GM23338 (cell line): ENCODE measurements at regions not wholly inside any gene's neighbourhood (a gene's known extent, or its start where the extent isn't known, plus 50 kb on each side); places are given as distances from the start of the nearest gene placed in this dataset.
"Not testable (repeated sequence)": the region's sequence is repeated elsewhere in the genome, so short reads cannot be mapped to it uniquely, and the experiment has no call there.

ENCODE experiments used
- ATAC-seq: fragments of 200-7000 bp; cut with Tn5 transposase; 3 replicates; pipeline ENCODE4 v1.9.1; 2020
- DNase-seq: peaks from one replicate; pipeline ENCODE4 v3.0.0-alpha.2; 2015; ENCODE audit warnings: low spot score
- H2AFZ ChIP-seq: fragments of 200-600 bp; sonication (generic); 2 replicates; pipeline ENCODE4 v1.8.0; 2016; ENCODE audit warnings: antibody characterized with exemption, mild to moderate bottlenecking, moderate library complexity
- H3F3A ChIP-seq: fragments of 200-600 bp; sonication (generic); replicated peaks from 2 replicates; pipeline ENCODE4 v1.8.0; 2017; ENCODE audit warnings: antibody characterized with exemption, mixed run types, low read depth
- H3K27ac ChIP-seq: fragments of 200-600 bp; sonication (generic); 2 replicates; pipeline ENCODE4 v1.6.1; 2016; ENCODE audit warnings: low read depth
- H3K27me3 ChIP-seq: fragments of 200-600 bp; sonication (generic); 2 replicates; pipeline ENCODE4 v1.8.0; 2016; ENCODE audit warnings: mild to moderate bottlenecking, mixed run types, moderate library complexity; ENCODE audit not compliant: insufficient read depth
- H3K36me3 ChIP-seq: fragments of 200-600 bp; sonication (generic); 2 replicates; pipeline ENCODE4 v1.8.0; 2016; ENCODE audit warnings: mild to moderate bottlenecking; ENCODE audit not compliant: insufficient read depth
- H3K4me1 ChIP-seq: fragments of 200-600 bp; sonication (generic); 2 replicates; pipeline ENCODE4 v1.8.0; 2016; ENCODE audit warnings: mild to moderate bottlenecking, moderate library complexity; ENCODE audit not compliant: insufficient read depth
- H3K4me2 ChIP-seq: fragments of 200-600 bp; sonication (generic); 2 replicates; pipeline ENCODE4 v1.7.1; 2017; ENCODE audit warnings: mixed run types
- H3K4me3 ChIP-seq: fragments of 200-600 bp; sonication (generic); 2 replicates; pipeline ENCODE4 v1.6.1; 2016; ENCODE audit warnings: mixed run types
- H3K79me2 ChIP-seq: fragments of 200-600 bp; sonication (generic); replicated peaks from 2 replicates; pipeline ENCODE4 v1.8.0; 2017; ENCODE audit warnings: mild to moderate bottlenecking; ENCODE audit not compliant: insufficient read depth
- H3K9me2 ChIP-seq: fragments of 200-600 bp; sonication (generic); 2 replicates; pipeline ENCODE4 v1.8.0; 2017; ENCODE audit not compliant: insufficient read depth
- H4K20me1 ChIP-seq: fragments of 200-600 bp; sonication (generic); replicated peaks from 2 replicates; pipeline ENCODE4 v1.8.0; 2017; ENCODE audit warnings: mild to moderate bottlenecking; ENCODE audit not compliant: insufficient read depth
- H3K27ac Mint-ChIP-seq: 2 replicates; pipeline ENCODE4 v1.8.0; 2020; ENCODE audit warnings: inconsistent platforms, mild to moderate bottlenecking, moderate library complexity, mixed read lengths
- H3K27me3 Mint-ChIP-seq: 3 replicates; pipeline ENCODE4 v1.8.0; 2022; ENCODE audit warnings: low read depth, mild to moderate bottlenecking, moderate library complexity, mixed read lengths, inconsistent platforms; ENCODE audit not compliant: insufficient read depth, poor library complexity
- H3K36me3 Mint-ChIP-seq: 3 replicates; pipeline ENCODE4 v1.8.0; 2021; ENCODE audit warnings: low read depth, mild to moderate bottlenecking, inconsistent platforms, moderate library complexity, mixed read lengths
- H3K4me1 Mint-ChIP-seq: 3 replicates; pipeline ENCODE4 v1.8.0; 2020; ENCODE audit warnings: mild to moderate bottlenecking, inconsistent platforms, mixed read lengths
- H3K4me3 Mint-ChIP-seq: 3 replicates; pipeline ENCODE4 v1.8.0; 2021; ENCODE audit warnings: moderate library complexity, mild to moderate bottlenecking, inconsistent platforms, mixed read lengths
- H3K9me3 Mint-ChIP-seq: 3 replicates; pipeline ENCODE4 v1.8.0; 2020; ENCODE audit warnings: moderate library complexity, mild to moderate bottlenecking, inconsistent platforms, mixed read lengths
- CREB1 ChIP-seq: fragments of 250-450 bp; sonication (Bioruptor Pico); IDR thresholded peaks from 2 replicates; pipeline ENCODE4 v1.5.0; 2020; ENCODE audit warnings: low read depth, mild to moderate bottlenecking, moderate library complexity
- EZH2 ChIP-seq: fragments of 200-600 bp; sonication (generic); IDR thresholded peaks from one replicate; pipeline ENCODE4 v1.8.0; 2017; ENCODE audit warnings: antibody characterized with exemption, mild to moderate bottlenecking, low read depth; ENCODE audit not compliant: unreplicated experiment
- EZH2phosphoT487 ChIP-seq: fragments of 200-600 bp; sonication (generic); IDR thresholded peaks from one replicate; pipeline ENCODE4 v1.8.1; 2018; ENCODE audit warnings: antibody characterized with exemption; ENCODE audit not compliant: unreplicated experiment
- JUNB ChIP-seq: IDR thresholded peaks from one replicate; pipeline ENCODE4 v1.6.1; 2016; ENCODE audit warnings: antibody characterized with exemption; ENCODE audit not compliant: unreplicated experiment
- POLR2AphosphoS5 ChIP-seq: IDR thresholded peaks from 2 replicates; pipeline ENCODE4 v1.6.1; 2016; ENCODE audit warnings: antibody characterized with exemption, low read depth
- STAT1 ChIP-seq: IDR thresholded peaks from one replicate; pipeline ENCODE4 v1.6.1; 2016; ENCODE audit warnings: antibody characterized with exemption; ENCODE audit not compliant: unreplicated experiment
- ZNF114 ChIP-seq: fragments of 250-450 bp; sonication (Bioruptor Pico); IDR thresholded peaks from 2 replicates; pipeline ENCODE4 v1.5.0; 2020; ENCODE audit warnings: mild to moderate bottlenecking, moderate library complexity
- ZNF331 ChIP-seq: fragments of 250-450 bp; sonication (Bioruptor Pico); IDR thresholded peaks from 2 replicates; pipeline ENCODE4 v1.5.0; 2020; ENCODE audit warnings: low read depth, mild to moderate bottlenecking, moderate library complexity
- TF ChIP-seq, protein P1 (sequence below): fragments of 250-450 bp; sonication (Bioruptor Pico); IDR thresholded peaks from 2 replicates; pipeline ENCODE4 v1.5.0; 2020; ENCODE audit warnings: mild to moderate bottlenecking, moderate library complexity
- TF ChIP-seq, protein P2 (sequence below): IDR thresholded peaks from one replicate; pipeline ENCODE4 v1.6.1; 2018; ENCODE audit warnings: antibody characterized with exemption; ENCODE audit not compliant: unreplicated experiment
- TF ChIP-seq, protein P3 (sequence below), 2 experiments: fragments of 200-600 bp in 1 of 2; sonication (generic) in 1 of 2; conservative IDR thresholded peaks; 2 replicates each; pipeline versions ENCODE4 v1.5.1 to v1.6.1; 2016 to 2017; ENCODE audit warnings: antibody characterized with exemption in 2 of 2, low read depth in 2 of 2, mild to moderate bottlenecking in 2 of 2, moderate library complexity in 1 of 2
- TF ChIP-seq, protein P4 (sequence below): IDR thresholded peaks from 2 replicates; pipeline ENCODE4 v1.6.1; 2016; ENCODE audit warnings: antibody characterized with exemption

DNA sequence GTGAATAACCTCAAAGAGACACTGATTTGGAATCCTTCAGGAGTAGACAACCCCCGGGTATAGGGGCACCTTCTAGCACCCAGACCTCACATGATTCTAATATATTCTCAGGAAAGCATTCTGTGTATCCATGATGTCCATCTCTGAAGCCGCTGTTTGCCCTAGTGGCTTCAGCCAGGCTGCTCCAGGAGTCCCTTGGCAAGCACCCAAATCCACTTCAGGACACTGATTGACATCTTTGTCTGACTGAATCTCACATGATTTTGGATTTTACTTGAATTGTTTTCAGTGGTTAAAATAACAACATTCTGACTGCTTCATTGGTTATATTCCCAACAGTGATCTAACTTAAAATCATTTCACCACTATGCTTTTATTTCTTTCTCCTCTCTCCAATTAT is 390.5 kb upstream of the CLEC14A start:
- no peaks in the 10 kb centered on the region for H3K4me1 ChIP-seq
- H3K36me3 ChIP-seq, result no peaks in the 10 kb centered on the region
- H3K27me3 ChIP-seq, result no peaks in the 10 kb centered on the region
- no peaks in the 10 kb centered on the region for H3K36me3 Mint-ChIP-seq
- no peak overlapping the region for H3K4me3 Mint-ChIP-seq
- H2AFZ ChIP-seq, result no peak overlapping the region; the same call in 1 of the 2 replicates
- 0 out of 2 replicates have a peak, but pooled peaks cover 4% of the 10 kb centered on the region for H3K9me2 ChIP-seq
- no peak for DNase-seq
- TF ChIP-seq, protein P1, sequence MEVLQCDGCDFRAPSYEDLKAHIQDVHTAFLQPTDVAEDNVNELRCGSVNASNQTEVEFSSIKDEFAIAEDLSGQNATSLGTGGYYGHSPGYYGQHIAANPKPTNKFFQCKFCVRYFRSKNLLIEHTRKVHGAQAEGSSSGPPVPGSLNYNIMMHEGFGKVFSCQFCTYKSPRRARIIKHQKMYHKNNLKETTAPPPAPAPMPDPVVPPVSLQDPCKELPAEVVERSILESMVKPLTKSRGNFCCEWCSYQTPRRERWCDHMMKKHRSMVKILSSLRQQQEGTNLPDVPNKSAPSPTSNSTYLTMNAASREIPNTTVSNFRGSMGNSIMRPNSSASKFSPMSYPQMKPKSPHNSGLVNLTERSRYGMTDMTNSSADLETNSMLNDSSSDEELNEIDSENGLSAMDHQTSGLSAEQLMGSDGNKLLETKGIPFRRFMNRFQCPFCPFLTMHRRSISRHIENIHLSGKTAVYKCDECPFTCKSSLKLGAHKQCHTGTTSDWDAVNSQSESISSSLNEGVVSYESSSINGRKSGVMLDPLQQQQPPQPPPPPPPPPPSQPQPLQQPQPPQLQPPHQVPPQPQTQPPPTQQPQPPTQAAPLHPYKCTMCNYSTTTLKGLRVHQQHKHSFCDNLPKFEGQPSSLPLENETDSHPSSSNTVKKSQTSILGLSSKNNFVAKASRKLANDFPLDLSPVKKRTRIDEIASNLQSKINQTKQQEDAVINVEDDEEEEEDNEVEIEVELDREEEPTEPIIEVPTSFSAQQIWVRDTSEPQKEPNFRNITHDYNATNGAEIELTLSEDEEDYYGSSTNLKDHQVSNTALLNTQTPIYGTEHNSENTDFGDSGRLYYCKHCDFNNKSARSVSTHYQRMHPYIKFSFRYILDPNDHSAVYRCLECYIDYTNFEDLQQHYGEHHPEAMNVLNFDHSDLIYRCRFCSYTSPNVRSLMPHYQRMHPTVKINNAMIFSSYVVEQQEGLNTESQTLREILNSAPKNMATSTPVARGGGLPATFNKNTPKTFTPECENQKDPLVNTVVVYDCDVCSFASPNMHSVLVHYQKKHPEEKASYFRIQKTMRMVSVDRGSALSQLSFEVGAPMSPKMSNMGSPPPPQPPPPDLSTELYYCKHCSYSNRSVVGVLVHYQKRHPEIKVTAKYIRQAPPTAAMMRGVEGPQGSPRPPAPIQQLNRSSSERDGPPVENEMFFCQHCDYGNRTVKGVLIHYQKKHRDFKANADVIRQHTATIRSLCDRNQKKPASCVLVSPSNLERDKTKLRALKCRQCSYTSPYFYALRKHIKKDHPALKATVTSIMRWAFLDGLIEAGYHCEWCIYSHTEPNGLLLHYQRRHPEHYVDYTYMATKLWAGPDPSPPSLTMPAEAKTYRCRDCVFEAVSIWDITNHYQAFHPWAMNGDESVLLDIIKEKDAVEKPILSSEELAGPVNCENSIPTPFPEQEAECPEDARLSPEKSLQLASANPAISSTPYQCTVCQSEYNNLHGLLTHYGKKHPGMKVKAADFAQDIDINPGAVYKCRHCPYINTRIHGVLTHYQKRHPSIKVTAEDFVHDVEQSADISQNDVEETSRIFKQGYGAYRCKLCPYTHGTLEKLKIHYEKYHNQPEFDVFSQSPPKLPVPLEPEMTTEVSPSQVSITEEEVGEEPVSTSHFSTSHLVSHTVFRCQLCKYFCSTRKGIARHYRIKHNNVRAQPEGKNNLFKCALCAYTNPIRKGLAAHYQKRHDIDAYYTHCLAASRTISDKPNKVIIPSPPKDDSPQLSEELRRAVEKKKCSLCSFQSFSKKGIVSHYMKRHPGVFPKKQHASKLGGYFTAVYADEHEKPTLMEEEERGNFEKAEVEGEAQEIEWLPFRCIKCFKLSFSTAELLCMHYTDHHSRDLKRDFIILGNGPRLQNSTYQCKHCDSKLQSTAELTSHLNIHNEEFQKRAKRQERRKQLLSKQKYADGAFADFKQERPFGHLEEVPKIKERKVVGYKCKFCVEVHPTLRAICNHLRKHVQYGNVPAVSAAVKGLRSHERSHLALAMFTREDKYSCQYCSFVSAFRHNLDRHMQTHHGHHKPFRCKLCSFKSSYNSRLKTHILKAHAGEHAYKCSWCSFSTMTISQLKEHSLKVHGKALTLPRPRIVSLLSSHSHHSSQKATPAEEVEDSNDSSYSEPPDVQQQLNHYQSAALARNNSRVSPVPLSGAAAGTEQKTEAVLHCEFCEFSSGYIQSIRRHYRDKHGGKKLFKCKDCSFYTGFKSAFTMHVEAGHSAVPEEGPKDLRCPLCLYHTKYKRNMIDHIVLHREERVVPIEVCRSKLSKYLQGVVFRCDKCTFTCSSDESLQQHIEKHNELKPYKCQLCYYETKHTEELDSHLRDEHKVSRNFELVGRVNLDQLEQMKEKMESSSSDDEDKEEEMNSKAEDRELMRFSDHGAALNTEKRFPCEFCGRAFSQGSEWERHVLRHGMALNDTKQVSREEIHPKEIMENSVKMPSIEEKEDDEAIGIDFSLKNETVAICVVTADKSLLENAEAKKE (CRISPR knock-in tag), result no peak
- TF ChIP-seq, protein P2, sequence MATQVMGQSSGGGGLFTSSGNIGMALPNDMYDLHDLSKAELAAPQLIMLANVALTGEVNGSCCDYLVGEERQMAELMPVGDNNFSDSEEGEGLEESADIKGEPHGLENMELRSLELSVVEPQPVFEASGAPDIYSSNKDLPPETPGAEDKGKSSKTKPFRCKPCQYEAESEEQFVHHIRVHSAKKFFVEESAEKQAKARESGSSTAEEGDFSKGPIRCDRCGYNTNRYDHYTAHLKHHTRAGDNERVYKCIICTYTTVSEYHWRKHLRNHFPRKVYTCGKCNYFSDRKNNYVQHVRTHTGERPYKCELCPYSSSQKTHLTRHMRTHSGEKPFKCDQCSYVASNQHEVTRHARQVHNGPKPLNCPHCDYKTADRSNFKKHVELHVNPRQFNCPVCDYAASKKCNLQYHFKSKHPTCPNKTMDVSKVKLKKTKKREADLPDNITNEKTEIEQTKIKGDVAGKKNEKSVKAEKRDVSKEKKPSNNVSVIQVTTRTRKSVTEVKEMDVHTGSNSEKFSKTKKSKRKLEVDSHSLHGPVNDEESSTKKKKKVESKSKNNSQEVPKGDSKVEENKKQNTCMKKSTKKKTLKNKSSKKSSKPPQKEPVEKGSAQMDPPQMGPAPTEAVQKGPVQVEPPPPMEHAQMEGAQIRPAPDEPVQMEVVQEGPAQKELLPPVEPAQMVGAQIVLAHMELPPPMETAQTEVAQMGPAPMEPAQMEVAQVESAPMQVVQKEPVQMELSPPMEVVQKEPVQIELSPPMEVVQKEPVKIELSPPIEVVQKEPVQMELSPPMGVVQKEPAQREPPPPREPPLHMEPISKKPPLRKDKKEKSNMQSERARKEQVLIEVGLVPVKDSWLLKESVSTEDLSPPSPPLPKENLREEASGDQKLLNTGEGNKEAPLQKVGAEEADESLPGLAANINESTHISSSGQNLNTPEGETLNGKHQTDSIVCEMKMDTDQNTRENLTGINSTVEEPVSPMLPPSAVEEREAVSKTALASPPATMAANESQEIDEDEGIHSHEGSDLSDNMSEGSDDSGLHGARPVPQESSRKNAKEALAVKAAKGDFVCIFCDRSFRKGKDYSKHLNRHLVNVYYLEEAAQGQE, result no peak
- TF ChIP-seq CREB1, result no peak
- TF ChIP-seq EZH2phosphoT487, result no peak
- no peak for TF ChIP-seq EZH2
- no peak for TF ChIP-seq ZNF114 (CRISPR knock-in tag)
- no peak for TF ChIP-seq POLR2AphosphoS5
- TF ChIP-seq STAT1, result no peak
- TF ChIP-seq ZNF331, result no peak
- TF ChIP-seq, protein P3, sequence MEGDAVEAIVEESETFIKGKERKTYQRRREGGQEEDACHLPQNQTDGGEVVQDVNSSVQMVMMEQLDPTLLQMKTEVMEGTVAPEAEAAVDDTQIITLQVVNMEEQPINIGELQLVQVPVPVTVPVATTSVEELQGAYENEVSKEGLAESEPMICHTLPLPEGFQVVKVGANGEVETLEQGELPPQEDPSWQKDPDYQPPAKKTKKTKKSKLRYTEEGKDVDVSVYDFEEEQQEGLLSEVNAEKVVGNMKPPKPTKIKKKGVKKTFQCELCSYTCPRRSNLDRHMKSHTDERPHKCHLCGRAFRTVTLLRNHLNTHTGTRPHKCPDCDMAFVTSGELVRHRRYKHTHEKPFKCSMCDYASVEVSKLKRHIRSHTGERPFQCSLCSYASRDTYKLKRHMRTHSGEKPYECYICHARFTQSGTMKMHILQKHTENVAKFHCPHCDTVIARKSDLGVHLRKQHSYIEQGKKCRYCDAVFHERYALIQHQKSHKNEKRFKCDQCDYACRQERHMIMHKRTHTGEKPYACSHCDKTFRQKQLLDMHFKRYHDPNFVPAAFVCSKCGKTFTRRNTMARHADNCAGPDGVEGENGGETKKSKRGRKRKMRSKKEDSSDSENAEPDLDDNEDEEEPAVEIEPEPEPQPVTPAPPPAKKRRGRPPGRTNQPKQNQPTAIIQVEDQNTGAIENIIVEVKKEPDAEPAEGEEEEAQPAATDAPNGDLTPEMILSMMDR (conservative IDR thresholded peaks at IDR 0.05; ENCODE audit: low read depth in 2 of 2), result no peak
- TF ChIP-seq, protein P4, sequence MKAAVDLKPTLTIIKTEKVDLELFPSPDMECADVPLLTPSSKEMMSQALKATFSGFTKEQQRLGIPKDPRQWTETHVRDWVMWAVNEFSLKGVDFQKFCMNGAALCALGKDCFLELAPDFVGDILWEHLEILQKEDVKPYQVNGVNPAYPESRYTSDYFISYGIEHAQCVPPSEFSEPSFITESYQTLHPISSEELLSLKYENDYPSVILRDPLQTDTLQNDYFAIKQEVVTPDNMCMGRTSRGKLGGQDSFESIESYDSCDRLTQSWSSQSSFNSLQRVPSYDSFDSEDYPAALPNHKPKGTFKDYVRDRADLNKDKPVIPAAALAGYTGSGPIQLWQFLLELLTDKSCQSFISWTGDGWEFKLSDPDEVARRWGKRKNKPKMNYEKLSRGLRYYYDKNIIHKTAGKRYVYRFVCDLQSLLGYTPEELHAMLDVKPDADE, result no peak
- no peak for TF ChIP-seq JUNB
- H3K27me3 Mint-ChIP-seq, result no peaks in the 10 kb centered on the region
- H3F3A ChIP-seq, result no peaks in the 10 kb centered on the region
- no peaks in the 10 kb centered on the region for H3K9me3 Mint-ChIP-seq
- no peaks in the 10 kb centered on the region for H4K20me1 ChIP-seq
- H3K4me1 Mint-ChIP-seq, result no peaks in the 10 kb centered on the region
- no peak overlapping the region for H3K27ac ChIP-seq
- H3K4me3 ChIP-seq, result no peak overlapping the region
- H3K79me2 ChIP-seq, result no peaks in the 10 kb centered on the region
- no peak overlapping the region for H3K4me2 ChIP-seq
- no peak for ATAC-seq
- H3K27ac Mint-ChIP-seq, result no peak overlapping the region

DNA sequence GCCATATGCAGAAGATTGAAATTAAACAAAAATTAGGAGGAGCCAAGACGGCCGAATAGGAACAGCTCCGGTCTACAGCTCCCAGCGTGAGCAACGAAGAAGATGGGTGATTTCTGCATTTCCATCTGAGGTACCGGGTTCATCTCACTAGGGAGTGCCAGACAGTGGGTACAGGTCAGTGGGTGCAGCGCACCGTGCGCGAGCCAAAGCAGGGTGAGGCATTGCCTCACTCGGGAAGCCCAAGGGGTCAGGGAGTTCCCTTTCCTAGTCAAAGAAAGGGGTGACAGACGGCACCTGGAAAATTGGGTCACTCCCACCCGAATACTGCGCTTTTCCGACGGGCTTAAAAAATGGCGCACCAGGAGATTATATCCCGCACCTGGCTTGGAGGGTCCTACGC is 379.0 kb upstream of the CLEC14A start:
- H3K4me3 Mint-ChIP-seq, result not testable (repeated sequence)

More for the DNA sequence above, 379.0 kb upstream of the CLEC14A start:
- not testable (repeated sequence) for DNase-seq, H3K4me1 Mint-ChIP-seq, H3K27me3 Mint-ChIP-seq, H2AFZ ChIP-seq, ATAC-seq, H3K4me1 ChIP-seq, H3F3A ChIP-seq, H3K4me3 ChIP-seq, H3K27ac ChIP-seq, H3K27ac Mint-ChIP-seq, H3K4me2 ChIP-seq, H4K20me1 ChIP-seq, H3K9me2 ChIP-seq, H3K79me2 ChIP-seq, H3K36me3 ChIP-seq, H3K27me3 ChIP-seq
- Mint-ChIP-seq H3K9me3 (peaks cover 56% of the 10 kb centered on the region), H3K36me3 (peaks cover 33% of the 10 kb centered on the region)
